ENCODE measurements at regions not wholly inside any gene's neighbourhood (a gene's known extent, or its start where the extent isn't known, plus 50 kb on each side); places are given as distances from the start of the nearest gene placed in this dataset.

DNA sequence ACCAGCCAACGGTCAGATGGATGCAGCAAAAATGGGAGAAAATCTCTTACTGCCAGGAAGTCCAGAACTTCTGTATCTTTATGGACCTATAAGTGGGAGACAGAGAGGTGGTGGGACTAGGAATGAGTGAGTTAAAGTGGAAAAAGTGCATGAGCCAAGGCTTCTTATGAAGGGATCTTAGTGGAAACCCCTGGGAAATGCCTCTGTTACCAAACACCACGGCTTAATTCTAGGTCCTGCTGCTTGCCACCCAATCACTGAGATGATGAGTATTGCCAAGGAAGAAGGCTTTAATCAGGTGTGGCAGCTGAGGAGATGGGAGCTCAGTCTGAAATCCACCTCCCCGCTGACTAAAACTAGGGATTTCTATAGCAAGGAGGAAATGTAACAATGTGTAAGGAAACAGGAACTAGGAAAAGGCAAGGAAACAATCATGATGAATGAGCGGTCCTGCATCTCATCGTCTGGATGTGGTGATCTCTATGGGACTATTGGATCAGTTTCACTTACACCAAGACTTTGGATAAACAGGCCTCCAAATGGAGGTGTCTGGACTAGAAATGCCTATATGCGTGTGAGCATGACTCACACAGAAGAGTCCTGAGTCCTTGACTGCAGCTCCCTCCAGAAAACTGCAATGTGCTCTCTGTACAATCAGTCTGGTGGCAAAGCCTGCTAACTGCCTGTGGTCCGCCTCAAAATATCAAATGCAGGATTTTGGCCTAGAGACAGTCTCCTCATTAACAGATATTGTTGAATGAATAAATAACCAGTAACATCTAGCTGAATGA is 98.2 kb upstream of the PRR16 start:
- Histone ChIP-seq H3K9me3 (ENCODE audit: insufficient read depth, low read depth, low read length) (no peaks in the 10 kb centered on the region; the same call in 1 of the 2 replicates), H3K27ac (ENCODE audit: low read length) (no peak overlapping the region), H3K36me3 (ENCODE audit: insufficient read depth, low read depth, low read length) (no peaks in the 10 kb centered on the region), H3K4me1 (ENCODE audit: insufficient read depth, low read length) (no peaks in the 10 kb centered on the region), H3K27me3 (ENCODE audit: insufficient read depth, low read length) (no peaks in the 10 kb centered on the region), H3K9ac (ENCODE audit: low read depth, low read length) (no peak overlapping the region), H3K4me3 (ENCODE audit: low read length) (no peak overlapping the region)

DNA sequence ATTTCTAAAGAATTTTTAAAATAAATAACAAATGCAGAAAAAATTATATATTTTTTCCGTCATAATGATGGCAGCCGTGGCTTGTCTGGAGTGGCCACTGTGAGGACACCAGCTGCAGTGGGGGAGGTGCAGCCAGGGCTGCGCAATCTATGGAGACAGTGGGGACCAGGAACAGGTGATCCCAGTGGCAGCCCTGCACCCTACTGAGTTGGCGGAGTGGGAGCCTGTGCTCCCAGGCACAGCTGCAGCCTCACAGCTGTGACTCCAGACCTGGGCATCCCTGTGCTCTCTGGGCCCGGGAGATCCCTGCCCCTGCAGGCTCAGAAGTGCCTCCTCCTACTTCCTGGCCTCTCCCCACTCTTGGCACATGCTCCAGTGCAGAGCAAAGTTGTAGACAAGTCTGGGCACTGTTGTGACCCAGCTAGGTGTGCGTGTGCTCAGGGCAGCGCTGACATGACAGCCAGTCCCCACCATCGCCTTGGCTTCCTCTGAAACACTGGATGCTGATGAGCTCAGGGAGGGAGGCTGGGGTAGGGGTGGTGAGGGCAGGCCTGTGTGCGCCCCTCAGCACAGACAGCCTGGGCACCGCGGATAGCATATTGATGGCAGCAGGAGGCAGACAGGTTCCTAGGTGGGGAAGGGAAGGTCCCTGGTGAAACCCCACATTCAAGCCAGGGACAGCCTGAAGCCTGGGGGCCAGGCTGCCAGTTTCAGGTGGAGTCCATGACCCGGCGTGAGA is 96.0 kb upstream of the PRR16 start:
- Histone ChIP-seq H3K9ac (ENCODE audit: low read depth, low read length) (no peak overlapping the region), H3K27me3 (ENCODE audit: insufficient read depth, low read length) (no peaks in the 10 kb centered on the region), H3K27ac (ENCODE audit: low read length) (no peak overlapping the region), H3K4me3 (ENCODE audit: low read length) (no peak overlapping the region), H3K4me1 (ENCODE audit: insufficient read depth, low read length) (no peaks in the 10 kb centered on the region), H3K36me3 (ENCODE audit: insufficient read depth, low read depth, low read length) (no peaks in the 10 kb centered on the region), H3K9me3 (ENCODE audit: insufficient read depth, low read depth, low read length) (no peaks in the 10 kb centered on the region; the same call in 1 of the 2 replicates)

DNA sequence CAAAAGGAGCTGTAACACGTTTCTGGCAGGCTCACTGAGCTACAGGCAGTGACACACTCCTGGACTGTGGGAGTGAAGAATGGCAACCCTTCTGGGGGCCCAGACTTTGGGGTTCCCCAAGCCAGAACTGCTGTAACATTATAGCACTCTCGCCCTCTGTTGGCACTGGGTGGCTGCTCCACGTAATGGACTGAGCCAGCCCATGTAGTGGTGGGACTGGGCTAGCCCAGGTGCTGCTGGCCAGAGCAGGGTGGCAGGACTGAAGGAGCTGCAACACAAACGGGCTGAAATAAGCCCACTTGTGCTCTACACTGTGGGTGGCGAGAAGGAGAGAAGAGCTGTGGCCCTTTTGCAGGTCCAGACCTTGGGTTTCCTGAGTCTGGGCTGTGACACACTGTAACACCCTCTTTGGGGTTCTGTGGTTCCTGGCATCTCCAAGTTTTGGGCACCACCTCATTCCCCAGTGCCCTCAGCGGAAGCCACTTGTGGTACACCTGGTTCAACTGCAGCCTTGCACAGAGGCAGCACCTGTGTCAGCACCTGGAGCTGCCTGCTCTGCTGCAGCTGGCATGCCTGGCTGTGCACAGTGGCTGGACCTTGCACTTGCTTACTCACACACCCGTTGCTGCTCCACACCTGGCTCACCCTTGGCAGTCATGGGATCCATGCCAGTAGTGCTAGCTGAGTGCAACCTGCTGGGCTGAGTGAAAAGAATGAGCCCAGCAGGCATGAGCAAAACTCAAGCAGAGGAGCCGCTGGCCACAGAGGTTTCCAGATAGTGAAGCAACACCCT is 95.0 kb upstream of the PRR16 start:
- no peaks in the 10 kb centered on the region for H3K4me1 ChIP-seq (ENCODE audit: insufficient read depth, low read length)
- H3K9me3 ChIP-seq (ENCODE audit: insufficient read depth, low read depth, low read length), result no peaks in the 10 kb centered on the region; the same call in 1 of the 2 replicates
- no peak overlapping the region for H3K9ac ChIP-seq (ENCODE audit: low read depth, low read length)
- H3K27me3 ChIP-seq (ENCODE audit: insufficient read depth, low read length), result no peaks in the 10 kb centered on the region
- no peak overlapping the region for H3K4me3 ChIP-seq (ENCODE audit: low read length)
- no peaks in the 10 kb centered on the region for H3K36me3 ChIP-seq (ENCODE audit: insufficient read depth, low read depth, low read length)
- H3K27ac ChIP-seq (ENCODE audit: low read length), result no peak overlapping the region

DNA sequence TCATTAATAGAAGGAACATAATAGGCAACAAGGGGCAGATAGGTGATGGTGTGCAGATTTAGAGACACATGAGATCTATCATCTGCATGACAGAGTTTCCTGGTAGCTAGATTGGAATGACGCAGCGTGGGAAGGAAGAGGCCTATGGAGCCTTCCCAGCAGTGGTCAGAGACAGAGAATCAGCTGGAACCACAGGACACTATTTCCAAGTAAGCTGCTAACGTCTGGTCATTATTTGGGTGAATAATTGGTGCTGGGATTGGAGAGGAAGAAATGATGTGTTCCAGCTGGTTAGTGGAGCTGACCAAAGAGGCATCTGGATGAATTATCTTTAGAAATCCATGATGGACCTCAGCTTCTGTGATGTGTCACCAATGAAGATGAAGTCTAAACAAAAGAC is 91.2 kb upstream of the PRR16 start:
- no peak overlapping the region for H3K27ac ChIP-seq (ENCODE audit: low read length)
- H3K4me1 ChIP-seq (ENCODE audit: insufficient read depth, low read length), result no peaks in the 10 kb centered on the region
- H3K36me3 ChIP-seq (ENCODE audit: insufficient read depth, low read depth, low read length), result no peaks in the 10 kb centered on the region
- H3K9me3 ChIP-seq (ENCODE audit: insufficient read depth, low read depth, low read length), result no peaks in the 10 kb centered on the region; the same call in none of the 2 replicates
- H3K27me3 ChIP-seq (ENCODE audit: insufficient read depth, low read length), result no peaks in the 10 kb centered on the region
- no peak overlapping the region for H3K9ac ChIP-seq (ENCODE audit: low read depth, low read length)
- H3K4me3 ChIP-seq (ENCODE audit: low read length), result no peak overlapping the region

DNA sequence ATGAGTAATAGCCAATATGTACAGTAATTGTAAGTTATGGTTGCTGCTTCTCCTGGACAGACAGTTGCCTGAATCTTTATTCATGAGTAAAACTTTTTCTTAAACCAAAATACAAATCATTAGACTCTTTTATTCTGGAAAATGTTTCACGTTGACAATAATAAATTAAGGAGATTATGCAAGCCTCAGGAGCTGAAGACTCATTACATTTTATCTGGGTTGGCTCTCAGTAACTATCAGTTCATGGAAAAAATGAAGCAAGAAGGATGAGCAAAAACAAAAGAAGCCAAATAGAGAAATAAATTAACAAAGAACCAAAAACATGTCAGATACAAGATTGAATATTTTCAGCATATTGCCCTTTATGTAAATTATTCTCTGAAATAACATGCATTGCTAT is 88.9 kb upstream of the PRR16 start:
- Histone ChIP-seq H3K9me3 (ENCODE audit: insufficient read depth, low read depth, low read length) (peaks cover 13% of the 10 kb centered on the region), H3K27ac (ENCODE audit: low read length) (no peak overlapping the region), H3K4me3 (ENCODE audit: low read length) (no peak overlapping the region), H3K27me3 (ENCODE audit: insufficient read depth, low read length) (no peaks in the 10 kb centered on the region), H3K9ac (ENCODE audit: low read depth, low read length) (no peak overlapping the region), H3K4me1 (ENCODE audit: insufficient read depth, low read length) (no peaks in the 10 kb centered on the region), H3K36me3 (ENCODE audit: insufficient read depth, low read depth, low read length) (no peaks in the 10 kb centered on the region)

DNA sequence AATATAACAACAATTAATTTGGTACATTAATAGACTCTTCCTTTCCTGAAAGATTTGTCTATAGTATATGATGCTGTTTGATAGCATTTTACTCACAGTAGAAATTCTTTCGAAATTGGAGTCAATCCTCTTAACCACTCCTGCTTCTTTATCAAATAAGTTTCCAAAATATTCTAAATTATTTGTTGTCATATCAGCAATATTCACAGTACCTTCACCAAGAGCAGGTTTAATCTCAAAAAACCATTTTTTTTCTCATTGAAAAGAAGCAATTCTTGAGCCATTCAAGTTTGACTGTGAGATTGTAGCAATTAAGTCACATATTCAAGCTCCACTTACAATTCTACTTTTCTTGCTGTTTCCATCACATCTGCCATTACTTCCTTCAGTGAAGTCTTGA is 83.5 kb upstream of the PRR16 start:
- H3K4me1 ChIP-seq (ENCODE audit: insufficient read depth, low read length), result no peaks in the 10 kb centered on the region
- no peak overlapping the region for H3K4me3 ChIP-seq (ENCODE audit: low read length)
- no peak overlapping the region for H3K9ac ChIP-seq (ENCODE audit: low read depth, low read length)
- no peak overlapping the region for H3K27ac ChIP-seq (ENCODE audit: low read length)
- no peaks in the 10 kb centered on the region for H3K36me3 ChIP-seq (ENCODE audit: insufficient read depth, low read depth, low read length)
- H3K27me3 ChIP-seq (ENCODE audit: insufficient read depth, low read length), result no peaks in the 10 kb centered on the region
- H3K9me3 ChIP-seq (ENCODE audit: insufficient read depth, low read depth, low read length), result peaks cover 13% of the 10 kb centered on the region

DNA sequence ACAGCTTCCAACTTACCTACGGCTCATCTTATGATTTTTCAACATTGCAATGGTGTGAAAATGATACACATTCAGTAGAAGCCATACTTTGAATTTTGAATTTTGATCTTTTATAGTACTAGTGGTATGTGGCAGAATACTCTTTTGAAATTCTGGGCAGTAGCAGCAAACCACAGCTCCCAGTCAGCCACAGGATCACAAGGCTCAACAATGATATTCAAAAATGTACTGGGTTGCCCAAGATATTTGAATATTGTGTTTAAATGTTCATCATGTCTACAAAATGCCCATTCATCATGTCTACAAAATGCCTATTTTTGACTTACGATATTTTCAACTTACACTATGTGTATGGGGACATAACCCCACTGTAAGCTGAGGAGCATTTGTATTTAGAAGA is 81.3 kb upstream of the PRR16 start:
- Histone ChIP-seq H3K36me3 (ENCODE audit: insufficient read depth, low read depth, low read length) (no peaks in the 10 kb centered on the region), H3K9ac (ENCODE audit: low read depth, low read length) (no peak overlapping the region), H3K27ac (ENCODE audit: low read length) (no peak overlapping the region), H3K4me3 (ENCODE audit: low read length) (no peak overlapping the region), H3K27me3 (ENCODE audit: insufficient read depth, low read length) (no peaks in the 10 kb centered on the region), H3K9me3 (ENCODE audit: insufficient read depth, low read depth, low read length) (peaks cover 13% of the 10 kb centered on the region), H3K4me1 (ENCODE audit: insufficient read depth, low read length) (no peaks in the 10 kb centered on the region)

DNA sequence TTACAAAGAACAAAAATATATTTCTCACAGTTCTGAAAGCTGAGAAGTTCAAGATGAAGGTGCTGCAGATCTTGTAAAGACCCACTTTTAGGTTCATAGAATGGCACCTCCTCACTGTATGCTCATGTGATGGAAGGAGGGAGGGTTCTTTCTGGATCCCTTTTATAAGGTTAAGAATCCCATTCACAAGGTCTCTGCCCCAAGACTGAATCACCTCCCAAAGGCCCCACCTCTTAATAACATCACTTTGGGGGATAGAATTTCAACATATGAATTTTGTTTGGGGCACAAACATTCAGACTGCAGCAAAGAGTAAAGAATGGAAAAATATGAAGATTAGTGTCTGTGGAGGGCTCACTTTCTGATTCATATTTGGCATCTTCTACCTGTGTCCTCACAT is 77.1 kb upstream of the PRR16 start:
- H3K36me3 ChIP-seq (ENCODE audit: insufficient read depth, low read depth, low read length), result no peaks in the 10 kb centered on the region
- no peaks in the 10 kb centered on the region for H3K9me3 ChIP-seq (ENCODE audit: insufficient read depth, low read depth, low read length)
- H3K4me1 ChIP-seq (ENCODE audit: insufficient read depth, low read length), result no peaks in the 10 kb centered on the region
- no peak overlapping the region for H3K4me3 ChIP-seq (ENCODE audit: low read length)
- no peak overlapping the region for H3K27ac ChIP-seq (ENCODE audit: low read length)
- H3K9ac ChIP-seq (ENCODE audit: low read depth, low read length), result no peak overlapping the region
- no peaks in the 10 kb centered on the region for H3K27me3 ChIP-seq (ENCODE audit: insufficient read depth, low read length)

DNA sequence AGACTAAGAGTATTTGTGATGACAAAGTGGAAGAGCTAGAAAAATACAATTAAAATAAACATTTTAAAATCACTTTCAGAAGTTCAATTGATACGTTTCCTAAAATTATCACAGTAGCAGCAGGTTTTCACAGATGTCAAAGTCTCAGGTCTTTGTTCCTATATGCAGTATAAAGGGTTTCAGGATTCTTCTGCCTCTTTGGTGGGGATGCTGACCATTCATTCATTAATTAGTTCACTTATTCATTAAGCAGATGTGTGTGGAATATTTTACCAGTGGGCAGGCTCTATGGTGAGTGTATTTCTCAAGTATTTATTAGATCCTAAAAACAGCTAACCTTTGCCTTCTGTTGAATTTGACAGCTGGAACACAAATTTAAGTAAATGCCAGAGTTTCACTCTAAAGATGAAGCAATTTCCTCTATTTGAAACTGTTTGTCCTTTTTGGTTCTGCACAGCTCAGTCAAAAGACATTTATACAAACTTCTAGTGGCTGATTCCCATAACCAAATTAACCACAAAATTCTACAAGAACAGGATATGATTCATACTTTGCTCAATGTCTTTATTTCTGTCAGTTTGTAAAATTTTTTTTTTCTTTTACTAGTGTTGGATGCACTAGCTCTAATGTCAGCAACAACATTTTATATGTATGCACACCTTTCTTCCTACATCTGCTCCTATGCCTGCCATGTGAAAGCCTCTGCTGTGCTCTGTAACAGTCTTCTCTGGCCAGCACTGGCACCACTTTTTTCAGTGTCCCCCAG is 75.9 kb upstream of the PRR16 start:
- Histone ChIP-seq H3K9me3 (ENCODE audit: insufficient read depth, low read depth, low read length) (no peaks in the 10 kb centered on the region), H3K4me3 (ENCODE audit: low read length) (no peak overlapping the region), H3K36me3 (ENCODE audit: insufficient read depth, low read depth, low read length) (no peaks in the 10 kb centered on the region), H3K27me3 (ENCODE audit: insufficient read depth, low read length) (no peaks in the 10 kb centered on the region), H3K9ac (ENCODE audit: low read depth, low read length) (no peak overlapping the region), H3K4me1 (ENCODE audit: insufficient read depth, low read length) (no peaks in the 10 kb centered on the region), H3K27ac (ENCODE audit: low read length) (no peak overlapping the region)

DNA sequence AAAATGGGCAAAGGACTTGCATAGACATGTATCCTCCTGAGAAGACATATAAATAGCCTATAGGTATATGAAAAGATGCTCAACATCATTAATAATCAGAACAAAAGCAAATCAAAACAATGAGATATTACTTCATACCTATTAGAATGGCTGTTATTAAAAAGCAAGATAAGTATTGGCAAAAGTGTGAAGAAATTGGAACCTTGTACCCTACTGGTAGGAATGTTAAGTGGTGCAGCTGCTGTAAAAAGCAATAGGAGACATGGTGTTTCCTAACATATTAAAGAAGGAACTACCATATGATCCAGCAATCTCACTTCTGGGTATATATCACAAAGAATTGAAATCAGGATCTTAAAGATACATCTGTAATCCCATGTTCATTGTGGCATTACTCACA is 69.8 kb upstream of the PRR16 start:
- H3K9ac ChIP-seq (ENCODE audit: low read depth, low read length), result no peak overlapping the region
- H3K27ac ChIP-seq (ENCODE audit: low read length), result no peak overlapping the region
- H3K4me3 ChIP-seq (ENCODE audit: low read length), result no peak overlapping the region
- no peaks in the 10 kb centered on the region for H3K4me1 ChIP-seq (ENCODE audit: insufficient read depth, low read length)
- H3K27me3 ChIP-seq (ENCODE audit: insufficient read depth, low read length), result no peaks in the 10 kb centered on the region
- H3K9me3 ChIP-seq (ENCODE audit: insufficient read depth, low read depth, low read length), result peaks cover 7% of the 10 kb centered on the region
- no peaks in the 10 kb centered on the region for H3K36me3 ChIP-seq (ENCODE audit: insufficient read depth, low read depth, low read length)

DNA sequence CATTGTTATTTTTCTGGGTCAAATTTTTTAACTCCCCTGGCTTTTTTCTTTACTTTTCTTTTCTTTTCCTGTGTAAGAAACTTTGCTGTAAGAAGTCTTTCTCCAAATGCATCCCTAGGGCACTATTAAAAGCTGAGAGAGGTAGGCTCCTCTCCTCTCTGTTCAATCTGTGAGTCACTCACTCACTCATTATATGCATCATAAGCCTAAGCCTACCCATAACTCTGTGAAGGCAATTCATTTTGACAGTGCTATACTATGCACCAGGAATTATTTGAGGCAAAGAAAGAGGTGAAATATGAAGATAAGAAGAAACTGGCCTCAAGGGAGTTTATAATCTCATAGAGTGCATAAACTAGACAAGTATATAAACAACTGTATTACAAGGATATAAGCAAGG is 67.9 kb upstream of the PRR16 start:
- H3K27me3 ChIP-seq (ENCODE audit: insufficient read depth, low read length), result no peaks in the 10 kb centered on the region
- no peaks in the 10 kb centered on the region for H3K4me1 ChIP-seq (ENCODE audit: insufficient read depth, low read length)
- H3K4me3 ChIP-seq (ENCODE audit: low read length), result no peak overlapping the region
- no peak overlapping the region for H3K27ac ChIP-seq (ENCODE audit: low read length)
- H3K36me3 ChIP-seq (ENCODE audit: insufficient read depth, low read depth, low read length), result no peaks in the 10 kb centered on the region
- H3K9ac ChIP-seq (ENCODE audit: low read depth, low read length), result no peak overlapping the region
- H3K9me3 ChIP-seq (ENCODE audit: insufficient read depth, low read depth, low read length), result peaks cover 20% of the 10 kb centered on the region
